Endothelial cell of umbilical vein (primary cell): ENCODE measurements at regions not wholly inside any gene's neighbourhood (a gene's known extent, or its start where the extent isn't known, plus 50 kb on each side); places are given as distances from the start of the nearest gene placed in this dataset.

Source experiments
- BruUV-seq: library from RNA; stranded (reverse); fragments of 400-500 nt; replicated peaks from 2 replicates; lab custom pipeline; 2021; lab: Mats Ljungman, UMichigan
- CTCF ChIA-PET: fragments of 300-600, 350-600 bp; sonication (Branson Sonifier 250); formaldehyde crosslinking; loops from one replicate; lab custom pipeline; 2021; ENCODE audit warnings: antibody characterized with exemption, inconsistent platforms; lab: Charles Lee
- POLR2A ChIA-PET: fragments of 300-600, 350-600 bp; sonication (Branson Sonifier 250); formaldehyde crosslinking; loops from one replicate; lab custom pipeline; 2021; ENCODE audit warnings: antibody characterized with exemption, inconsistent platforms; lab: Charles Lee
- DNase-seq: peaks from one replicate; pipeline ENCODE4 v3.0.0-alpha.2; 2011; ENCODE audit warnings: low read depth, low spot score
- FAIRE-seq: peaks from 2 replicates; lab custom pipeline; 2011; peaks lifted over from hg19 to GRCh38; lab: Jason Lieb, UNC
- H2AFZ ChIP-seq: 2 replicates; pipeline ENCODE4 v1.6.0; 2012; ENCODE audit warnings: low read depth, low read length, control low read depth, inconsistent platforms
- H3K27ac ChIP-seq: 2 replicates; pipeline ENCODE4 v1.5.1; 2011; ENCODE audit warnings: low read depth, mild to moderate bottlenecking, control low read depth, low read length, moderate library complexity; ENCODE audit not compliant: insufficient read depth
- H3K27me3 ChIP-seq, 2 experiments: 2 replicates each; pipeline versions ENCODE4 v1.6.0 to v1.6.1; 2011; ENCODE audit warnings: low read length in 2 of 2, mixed read lengths in 1 of 2; ENCODE audit not compliant: control insufficient read depth in 2 of 2, insufficient read depth in 2 of 2
- H3K36me3 ChIP-seq, 2 experiments: 2 replicates in 1 of 2; 3 replicates in 1 of 2; pipeline ENCODE4 v1.5.1; 2011; ENCODE audit warnings: low read length in 2 of 2, mild to moderate bottlenecking in 1 of 2, moderate library complexity in 1 of 2; ENCODE audit not compliant: control insufficient read depth in 2 of 2, insufficient read depth in 2 of 2; ENCODE audit errors: extremely low read depth in 1 of 2
- H3K4me1 ChIP-seq: 3 replicates; pipeline ENCODE4 v1.5.1; 2011; ENCODE audit warnings: mild to moderate bottlenecking, low read length; ENCODE audit not compliant: control insufficient read depth, insufficient read depth; ENCODE audit errors: extremely low read depth
- H3K4me2 ChIP-seq: 2 replicates; pipeline ENCODE4 v1.6.1; 2011; ENCODE audit warnings: low read length, control low read depth, mixed read lengths; ENCODE audit not compliant: insufficient read depth
- H3K4me3 ChIP-seq, 3 experiments: fragments of 200-600 bp in 1 of 3; sonication (generic), shearing (Covaris generic) in 1 of 3; replicated peaks in 1 of 3; 2 replicates each; pipeline ENCODE4 v1.5.1; 2011 to 2016; ENCODE audit warnings: control low read depth in 3 of 3, low read length in 3 of 3, mild to moderate bottlenecking in 2 of 3, inconsistent platforms in 1 of 3, low read depth in 1 of 3, moderate library complexity in 1 of 3; ENCODE audit not compliant: insufficient read depth in 1 of 3
- H3K79me2 ChIP-seq: 2 replicates; pipeline ENCODE4 v1.6.0; 2012; ENCODE audit warnings: low read length, inconsistent platforms; ENCODE audit not compliant: control insufficient read depth, insufficient read depth
- H3K9ac ChIP-seq: replicated peaks from 2 replicates; pipeline ENCODE3; 2011; ENCODE audit warnings: low read length, control low read depth; ENCODE audit not compliant: insufficient read depth; ENCODE audit errors: extremely low read depth
- H3K9me1 ChIP-seq: replicated peaks from 3 replicates; pipeline ENCODE4 v1.6.0; 2011; ENCODE audit warnings: mild to moderate bottlenecking, low read length; ENCODE audit not compliant: control insufficient read depth, insufficient read depth; ENCODE audit errors: extremely low read depth
- H3K9me3 ChIP-seq: replicated peaks from 2 replicates; pipeline ENCODE4 v1.5.1; 2012; ENCODE audit warnings: low read length, inconsistent platforms; ENCODE audit not compliant: control insufficient read depth, insufficient read depth
- H4K20me1 ChIP-seq: replicated peaks from 2 replicates; pipeline ENCODE3; 2011; ENCODE audit warnings: mild to moderate bottlenecking, low read length; ENCODE audit not compliant: control insufficient read depth, insufficient read depth; ENCODE audit errors: extremely low read depth
- CTCF ChIP-seq, 2 donors: IDR thresholded peaks; 1 replicate in 1 of 2; 2 replicates in 1 of 2; pipeline ENCODE4 v1.5.1; 2011; ENCODE audit warnings: low read length in 2 of 2, mild to moderate bottlenecking in 2 of 2, moderate library complexity in 2 of 2, control low read depth in 1 of 2, inconsistent platforms in 1 of 2, low read depth in 1 of 2; ENCODE audit not compliant: insufficient read depth in 1 of 2; ENCODE audit errors: extremely low read depth in 1 of 2
- EZH2 ChIP-seq: IDR thresholded peaks from 2 replicates; pipeline ENCODE4 v1.6.1; 2012; ENCODE audit warnings: borderline replicate concordance, low read depth, mild to moderate bottlenecking, moderate library complexity, low read length, inconsistent platforms; ENCODE audit not compliant: severe bottlenecking
- FOS ChIP-seq: IDR thresholded peaks from 2 replicates; pipeline ENCODE4 v1.6.1; 2011; ENCODE audit warnings: mild to moderate bottlenecking, low read length, moderate library complexity, borderline replicate concordance; ENCODE audit not compliant: insufficient read depth
- GATA2 ChIP-seq: IDR thresholded peaks from 2 replicates; pipeline ENCODE4 v1.7.0; 2011; ENCODE audit warnings: low read depth, mild to moderate bottlenecking, moderate library complexity, mixed read lengths, low read length; ENCODE audit not compliant: insufficient read length, insufficient read depth
- MYC ChIP-seq: IDR thresholded peaks from one replicate; pipeline ENCODE4 v1.6.1; 2011; ENCODE audit warnings: mild to moderate bottlenecking, low read depth, low read length
- POLR2A ChIP-seq: IDR thresholded peaks from 2 replicates; pipeline ENCODE4 v1.6.1; 2012; ENCODE audit warnings: low read depth, mild to moderate bottlenecking, control low read depth, low read length
- POLR2AphosphoS5 ChIP-seq: IDR thresholded peaks from 2 replicates; pipeline ENCODE4 v1.6.1; 2012; ENCODE audit warnings: low read depth, mild to moderate bottlenecking, control low read depth, low read length, moderate library complexity; ENCODE audit not compliant: insufficient read depth
- dilution Hi-C: fragments of 300-500 bp; cut with MboI; formaldehyde crosslinking; loops from one replicate; pipeline ENCODE4 v1.15.0; 2019; ENCODE audit warnings: low sequenced_read_pairs; ENCODE audit not compliant: extremely low pct_ligation_motif_present
- intact Hi-C: fragments of 100-400 bp; cut with micrococcal nuclease; formaldehyde crosslinking; loops from one replicate; pipeline ENCODE4 v1.10.0; 2022
- TF ChIP-seq, protein P1 (sequence below): IDR thresholded peaks from 2 replicates; pipeline ENCODE4 v1.6.1; 2011; ENCODE audit not compliant: insufficient read depth, insufficient read length

GRCh38 chr10:113458944-113459343 lies 93.9 kb upstream of the HABP2 start:
- no peaks in the 10 kb centered on the region for H3K36me3 ChIP-seq
- H3K79me2 ChIP-seq = no peaks in the 10 kb centered on the region
- DNase-seq = no peak
- H3K9me3 ChIP-seq = no peaks in the 10 kb centered on the region
- no peak overlapping the region for H3K4me3 ChIP-seq
- dilution Hi-C loops (no loop called here), intact Hi-C loops (no loop called here)
- H3K27ac ChIP-seq = no peak overlapping the region
- no peak for TF ChIP-seq FOS
- TF ChIP-seq CTCF (IDR thresholded peaks at IDR 0.05; ENCODE audit: extremely low read depth in 1 of 2, insufficient read depth in 1 of 2, low read depth in 1 of 2, low read length in 2 of 2) = no peak
- no peak for TF ChIP-seq POLR2A
- H3K9me1 ChIP-seq = no peaks in the 10 kb centered on the region
- no peaks in the 10 kb centered on the region for H3K4me1 ChIP-seq
- BruUV-seq = no TSS peak
- H3K4me2 ChIP-seq = no peak overlapping the region
- H2AFZ ChIP-seq = no peak overlapping the region
- peaks cover 3 to 10% of the 10 kb centered on the region in 2 experiments for H3K27me3 ChIP-seq
- H4K20me1 ChIP-seq = no peaks in the 10 kb centered on the region
- H3K9ac ChIP-seq = no peak overlapping the region
- ChIA-PET POLR2A (no interaction called here), CTCF (no interaction called here)
- FAIRE-seq = no peak

GRCh38 chr10:113459626-113460280 lies 93.1 kb upstream of the HABP2 start:
- H3K9me1 ChIP-seq = no peaks in the 10 kb centered on the region

More at GRCh38 chr10:113459626-113460280, 93.1 kb upstream of the HABP2 start:
- Histone ChIP-seq H4K20me1 (no peaks in the 10 kb centered on the region), H3K27me3 (peaks cover 3 to 10% of the 10 kb centered on the region in 2 experiments), H3K4me3 (no peak overlapping the region), H3K4me1 (no peaks in the 10 kb centered on the region), H3K9me3 (no peaks in the 10 kb centered on the region), H3K79me2 (no peaks in the 10 kb centered on the region), H3K27ac (no peak overlapping the region), H2AFZ (no peak overlapping the region), H3K9ac (no peak overlapping the region), H3K4me2 (no peak overlapping the region), H3K36me3 (no peaks in the 10 kb centered on the region)
- POLR2A ChIA-PET = no interaction called here
- no peak for FAIRE-seq
- CTCF ChIA-PET = no interaction called here
- no TSS peak for BruUV-seq
- dilution Hi-C loops = no loop called here
- DNase-seq = no peak
- TF ChIP-seq EZH2 (no peak), MYC (no peak), GATA2 (no peak), CTCF (IDR thresholded peaks at IDR 0.05; ENCODE audit: extremely low read depth in 1 of 2, insufficient read depth in 1 of 2, low read depth in 1 of 2, low read length in 2 of 2) (no peak), POLR2AphosphoS5 (no peak), POLR2A (no peak), FOS (no peak)
- TF ChIP-seq, protein P1, sequence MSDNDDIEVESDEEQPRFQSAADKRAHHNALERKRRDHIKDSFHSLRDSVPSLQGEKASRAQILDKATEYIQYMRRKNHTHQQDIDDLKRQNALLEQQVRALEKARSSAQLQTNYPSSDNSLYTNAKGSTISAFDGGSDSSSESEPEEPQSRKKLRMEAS = no peak
- intact Hi-C loops = no loop called here
